GM19395 (cell line): ENCODE measurements at regions not wholly inside any gene's neighbourhood (a gene's known extent, or its start where the extent isn't known, plus 50 kb on each side); places are given as distances from the start of the nearest gene placed in this dataset.

ENCODE experiments used
- ATAC-seq: cut with Tn5 transposase; IDR thresholded peaks from one replicate; pipeline ENCODE4 v1.9.1; 2021; ENCODE audit warnings: mild to moderate bottlenecking, moderate library complexity; ENCODE audit not compliant: unreplicated experiment

GRCh38 chr5:19370655-19371386, 617.2 kb downstream of the CDH18 start:
- no peak for ATAC-seq

- ATAC-seq, result no peak
Observed at GRCh38 chr5:19388391-19388790, 599.6 kb downstream of the CDH18 start.

GRCh38 chr5:19401032-19401431, 587.0 kb downstream of the CDH18 start:
- ATAC-seq, result no peak

GRCh38 chr5:19406576-19407365, 581.2 kb downstream of the CDH18 start:
- no peak for ATAC-seq

- no peak for ATAC-seq
Observed at GRCh38 chr5:19408149-19408548, 579.9 kb downstream of the CDH18 start.

- ATAC-seq, result no peak
Observed at GRCh38 chr5:19411936-19412335, 576.1 kb downstream of the CDH18 start.
